ENCODE measurements at regions not wholly inside any gene's neighbourhood (a gene's known extent, or its start where the extent isn't known, plus 50 kb on each side); places are given as distances from the start of the nearest gene placed in this dataset.

- DNase-seq, result peak; percentile 44
Observed at GRCh38 chr20:60540591-60540990, 582.4 kb downstream of the CDH26 start.

- no peak for DNase-seq
Observed at GRCh38 chr20:60541991-60542390, 583.8 kb downstream of the CDH26 start.

GRCh38 chr20:60543598-60543997 lies 585.4 kb downstream of the CDH26 start:
- DNase-seq, result no peak

GRCh38 chr20:60553095-60553494 lies 594.9 kb downstream of the CDH26 start:
- no peak for DNase-seq

GRCh38 chr20:60558486-60558885 lies 600.3 kb downstream of the CDH26 start:
- no peak for DNase-seq

GRCh38 chr20:60559462-60559861 lies 601.2 kb downstream of the CDH26 start:
- DNase-seq, result no peak

- DNase-seq, result no peak
Observed at GRCh38 chr20:60561052-60561451, 602.8 kb downstream of the CDH26 start.

GRCh38 chr20:60565083-60565482 lies 606.9 kb downstream of the CDH26 start:
- DNase-seq, result peak; percentile 28

GRCh38 chr20:60565551-60565950 lies 607.3 kb downstream of the CDH26 start:
- no peak for DNase-seq

GRCh38 chr20:60569116-60569515 lies 610.9 kb downstream of the CDH26 start:
- no peak for DNase-seq

- DNase-seq, result no peak
Observed at GRCh38 chr20:60570481-60571277, 612.5 kb downstream of the CDH26 start.

GRCh38 chr20:60573003-60573680 lies 614.9 kb downstream of the CDH26 start:
- DNase-seq, result peak; percentile 81

- DNase-seq, result no peak
Observed at GRCh38 chr20:60576236-60576635, 618.0 kb downstream of the CDH26 start.

- no peak for DNase-seq
Observed at GRCh38 chr20:60579941-60580515, 621.8 kb downstream of the CDH26 start.

- DNase-seq, result no peak
Observed at GRCh38 chr20:60581606-60582115, 623.4 kb downstream of the CDH26 start.

- no peak for DNase-seq
Observed at GRCh38 chr20:60583741-60584140, 625.5 kb downstream of the CDH26 start.

GRCh38 chr20:60584221-60584620 lies 626.0 kb downstream of the CDH26 start:
- no peak for DNase-seq

- no peak for DNase-seq
Observed at GRCh38 chr20:60585651-60586050, 627.4 kb downstream of the CDH26 start.

- no peak for DNase-seq
Observed at GRCh38 chr20:60586269-60587050, 628.2 kb downstream of the CDH26 start.

GRCh38 chr20:60587986-60588385 lies 629.8 kb downstream of the CDH26 start:
- no peak for DNase-seq

GRCh38 chr20:60589623-60590022 lies 631.4 kb downstream of the CDH26 start:
- no peak for DNase-seq

- DNase-seq, result no peak
Observed at GRCh38 chr20:60591172-60591799, 633.1 kb downstream of the CDH26 start.

- DNase-seq, result no peak
Observed at GRCh38 chr20:60598528-60598927, 640.3 kb downstream of the CDH26 start.
